Effector memory CD4-positive, alpha-beta T cell (primary cell): ENCODE measurements at regions not wholly inside any gene's neighbourhood (a gene's known extent, or its start where the extent isn't known, plus 50 kb on each side); places are given as distances from the start of the nearest gene placed in this dataset.

ENCODE experiments used
- DNase-seq, 3 donors: peaks; one replicate each; pipeline ENCODE4 v3.0.0-alpha.2; 2020
- H3K27ac ChIP-seq: 2 replicates; pipeline ENCODE4 v1.7.0; 2013; ENCODE audit warnings: mild to moderate bottlenecking, low read length, moderate library complexity; ENCODE audit not compliant: insufficient read depth, poor library complexity, severe bottlenecking
- H3K27me3 ChIP-seq: replicated peaks from 2 replicates; pipeline ENCODE4 v1.7.0; 2013; ENCODE audit warnings: mild to moderate bottlenecking, low read length; ENCODE audit not compliant: insufficient read depth, control insufficient read depth, poor library complexity, severe bottlenecking
- H3K36me3 ChIP-seq: 2 replicates; pipeline ENCODE4 v1.7.0; 2013; ENCODE audit warnings: mild to moderate bottlenecking, low read length, moderate library complexity; ENCODE audit not compliant: control insufficient read depth, insufficient read depth
- H3K4me1 ChIP-seq: 2 replicates; pipeline ENCODE4 v1.7.0; 2013; ENCODE audit warnings: low read length, mild to moderate bottlenecking; ENCODE audit not compliant: control insufficient read depth, insufficient read depth, poor library complexity, severe bottlenecking
- H3K4me3 ChIP-seq: 2 replicates; pipeline ENCODE4 v1.7.0; 2013; ENCODE audit warnings: low read length, low read depth, mild to moderate bottlenecking; ENCODE audit not compliant: insufficient read depth, poor library complexity, severe bottlenecking
- H3K9me3 ChIP-seq: 2 replicates; pipeline ENCODE4 v1.7.0; 2013; ENCODE audit warnings: mild to moderate bottlenecking, low read length, moderate library complexity; ENCODE audit not compliant: control insufficient read depth

GRCh38 chr10:131641898-131642297 lies 258.9 kb upstream of the PPP2R2D start:
- H3K27me3 ChIP-seq: no peaks in the 10 kb centered on the region
- no peak for DNase-seq
- H3K27ac ChIP-seq: no peak overlapping the region
- no peak overlapping the region for H3K4me3 ChIP-seq
- peaks cover 7% of the 10 kb centered on the region for H3K9me3 ChIP-seq
- H3K4me1 ChIP-seq: no peaks in the 10 kb centered on the region
- no peaks in the 10 kb centered on the region for H3K36me3 ChIP-seq

- H3K9me3 ChIP-seq: peaks cover 7% of the 10 kb centered on the region
- no peak overlapping the region for H3K27ac ChIP-seq
Observed at GRCh38 chr10:131642966-131643365, 257.8 kb upstream of the PPP2R2D start.

GRCh38 chr10:131644289-131644688 lies 256.5 kb upstream of the PPP2R2D start:
- Histone ChIP-seq H3K27ac (no peak overlapping the region), H3K4me3 (no peak overlapping the region), H3K9me3 (peaks cover 7% of the 10 kb centered on the region), H3K27me3 (no peaks in the 10 kb centered on the region), H3K4me1 (no peaks in the 10 kb centered on the region), H3K36me3 (no peaks in the 10 kb centered on the region)
- DNase-seq: no peak

More at GRCh38 chr10:131642966-131643365, 257.8 kb upstream of the PPP2R2D start:
- Histone ChIP-seq H3K27me3 (no peaks in the 10 kb centered on the region), H3K4me1 (no peaks in the 10 kb centered on the region), H3K36me3 (no peaks in the 10 kb centered on the region), H3K4me3 (no peak overlapping the region)
- DNase-seq: no peak

- no peak for DNase-seq
- H3K4me3 ChIP-seq: no peak overlapping the region
- no peaks in the 10 kb centered on the region for H3K36me3 ChIP-seq
- H3K4me1 ChIP-seq: no peaks in the 10 kb centered on the region
- H3K27ac ChIP-seq: no peak overlapping the region
- no peaks in the 10 kb centered on the region for H3K27me3 ChIP-seq
- no peaks in the 10 kb centered on the region for H3K9me3 ChIP-seq
Observed at GRCh38 chr10:131644864-131645658, 255.7 kb upstream of the PPP2R2D start.

- Histone ChIP-seq H3K4me1 (no peaks in the 10 kb centered on the region), H3K9me3 (no peaks in the 10 kb centered on the region), H3K4me3 (no peak overlapping the region), H3K27ac (no peak overlapping the region), H3K36me3 (no peaks in the 10 kb centered on the region), H3K27me3 (no peaks in the 10 kb centered on the region)
- DNase-seq: no peak
Observed at GRCh38 chr10:131645756-131646155, 255.1 kb upstream of the PPP2R2D start.

GRCh38 chr10:131646551-131647525 lies 254.0 kb upstream of the PPP2R2D start:
- no peaks in the 10 kb centered on the region for H3K36me3 ChIP-seq
- no peaks in the 10 kb centered on the region for H3K4me1 ChIP-seq
- no peak for DNase-seq
- no peak overlapping the region for H3K27ac ChIP-seq
- H3K4me3 ChIP-seq: no peak overlapping the region
- H3K9me3 ChIP-seq: no peaks in the 10 kb centered on the region
- no peaks in the 10 kb centered on the region for H3K27me3 ChIP-seq

- Histone ChIP-seq H3K36me3 (no peaks in the 10 kb centered on the region), H3K4me1 (no peaks in the 10 kb centered on the region), H3K4me3 (no peak overlapping the region), H3K9me3 (no peaks in the 10 kb centered on the region), H3K27ac (no peak overlapping the region), H3K27me3 (no peaks in the 10 kb centered on the region)
- DNase-seq: no peak
Observed at GRCh38 chr10:131647789-131648188, 253.0 kb upstream of the PPP2R2D start.

- H3K27ac ChIP-seq: no peak overlapping the region
- no peak overlapping the region for H3K4me3 ChIP-seq
- no peaks in the 10 kb centered on the region for H3K36me3 ChIP-seq
- H3K4me1 ChIP-seq: no peaks in the 10 kb centered on the region
- DNase-seq: no peak
- H3K27me3 ChIP-seq: no peaks in the 10 kb centered on the region
- no peaks in the 10 kb centered on the region for H3K9me3 ChIP-seq
Observed at GRCh38 chr10:131648386-131649020, 252.3 kb upstream of the PPP2R2D start.

GRCh38 chr10:131649617-131650016 lies 251.2 kb upstream of the PPP2R2D start:
- Histone ChIP-seq H3K4me3 (no peak overlapping the region), H3K9me3 (no peaks in the 10 kb centered on the region), H3K4me1 (no peaks in the 10 kb centered on the region), H3K27me3 (no peaks in the 10 kb centered on the region), H3K36me3 (no peaks in the 10 kb centered on the region), H3K27ac (no peak overlapping the region)
- DNase-seq: no peak
